ENCODE measurements at regions not wholly inside any gene's neighbourhood (a gene's known extent, or its start where the extent isn't known, plus 50 kb on each side); places are given as distances from the start of the nearest gene placed in this dataset.

GRCh38 chr5:94080390-94080789, 339.0 kb upstream of the POU5F2 start:
- Histone ChIP-seq H2BK5ac (ENCODE audit: insufficient read length, low read length) (no peak overlapping the region), H3K27ac (ENCODE audit: insufficient read length, low read depth, low read length) (no peak overlapping the region), H2AK5ac (ENCODE audit: insufficient read length, low read length) (no peak overlapping the region), H3K79me2 (ENCODE audit: insufficient read depth, low read length) (no peaks in the 10 kb centered on the region), H3K4me2 (ENCODE audit: insufficient read depth, insufficient read length, low read length) (no peak overlapping the region), H4K8ac (replicated peaks; ENCODE audit: insufficient read length, low read depth, low read length) (no peak overlapping the region), H3K9me3 (ENCODE audit: control insufficient read depth, low read depth, low read length) (no peaks in the 10 kb centered on the region), H2BK120ac (ENCODE audit: low read depth, low read length, poor library complexity, severe bottlenecking) (no peak overlapping the region), H3K4ac (ENCODE audit: low read depth, low read length) (no peak overlapping the region), H2BK20ac (ENCODE audit: low read depth, low read length, poor library complexity, severe bottlenecking) (no peak overlapping the region), H4K20me1 (ENCODE audit: control insufficient read depth, insufficient read depth, insufficient read length) (no peaks in the 10 kb centered on the region), H3K18ac (ENCODE audit: insufficient read length, low read depth, low read length) (no peak overlapping the region), H4K91ac (ENCODE audit: insufficient read length, low read depth, low read length) (no peak overlapping the region), H3K27me3 (ENCODE audit: insufficient read depth, low read length) (no peaks in the 10 kb centered on the region), H3K23me2 (ENCODE audit: insufficient read length, low read depth, low read length, poor library complexity, severe bottlenecking) (no peaks in the 10 kb centered on the region), H3K23ac (ENCODE audit: insufficient read length, low read depth, low read length) (no peak overlapping the region), H3K4me1 (ENCODE audit: insufficient read depth, low read length) (no peaks in the 10 kb centered on the region), H3K14ac (ENCODE audit: insufficient read depth, low read length) (no peak overlapping the region), H3K79me1 (ENCODE audit: insufficient read depth, low read depth, low read length, poor library complexity, severe bottlenecking) (no peaks in the 10 kb centered on the region), H2AFZ (ENCODE audit: low read length) (no peak overlapping the region), H3T11ph (ENCODE audit: low read length) (no peak overlapping the region), H4K5ac (ENCODE audit: insufficient read length, low read depth, low read length) (no peak overlapping the region), H2BK12ac (ENCODE audit: insufficient read length, low read depth, low read length) (no peak overlapping the region), H3K9ac (ENCODE audit: extremely low read depth, insufficient read length, low read length) (no peak overlapping the region), H3K56ac (ENCODE audit: insufficient read length, low read depth, low read length) (no peak overlapping the region), H2BK15ac (ENCODE audit: low read depth, low read length) (no peak overlapping the region)
- Mint-ChIP-seq H3K4me1 (peaks cover 0 to 4% of the 10 kb centered on the region in 2 experiments; a peak in 2 of 4 replicates), H3K27ac (no peak overlapping the region; a peak in 1 of 7 replicates), H3K9me3 (no peaks in the 10 kb centered on the region; a peak in 1 of 5 replicates), H3K27me3 (ENCODE audit: low read depth) (no peaks in the 10 kb centered on the region), H3K36me3 (ENCODE audit: insufficient read depth in 1 of 3, low read depth in 3 of 3) (no peaks in the 10 kb centered on the region), H3K4me3 (no peak overlapping the region)
- no peak for DNase-seq
- no CpG with 5 or more reads among the region's 3 CpGs for WGBS (ENCODE audit: extremely low coverage, insufficient read length, low lambda C conversion rate)
- TF ChIP-seq CTCF (conservative IDR thresholded peaks at IDR 0.05), result no peak

Data from H9 (cell line).